ENCODE measurements at regions not wholly inside any gene's neighbourhood (a gene's known extent, or its start where the extent isn't known, plus 50 kb on each side); places are given as distances from the start of the nearest gene placed in this dataset.

- no peak for TF ChIP-seq REST (IDR thresholded peaks at IDR 0.05; ENCODE audit: insufficient read depth in 1 of 2, low read depth in 2 of 2, low read length in 2 of 2)
- TF ChIP-seq SIN3A (IDR thresholded peaks at IDR 0.05; ENCODE audit: borderline replicate concordance, insufficient read depth, low read length) = no peak
- TF ChIP-seq POLR2AphosphoS5 (IDR thresholded peaks at IDR 0.05; ENCODE audit: low read depth, low read length) = no peak
Measured at GRCh38 chr5:147049764-147050163, 171.2 kb upstream of the PPP2R2B start.

GRCh38 chr5:147050172-147050571 is 171.6 kb upstream of the PPP2R2B start:
- TF ChIP-seq REST (IDR thresholded peaks at IDR 0.05; ENCODE audit: insufficient read depth in 1 of 2, low read depth in 2 of 2, low read length in 2 of 2) (no peak), FOXP2 (optimal IDR thresholded peaks at IDR 0.05; ENCODE audit: borderline replicate concordance, extremely low read depth, extremely low read length, insufficient read depth) (no peak), SIN3A (IDR thresholded peaks at IDR 0.05; ENCODE audit: borderline replicate concordance, insufficient read depth, low read length) (no peak), POLR2AphosphoS5 (IDR thresholded peaks at IDR 0.05; ENCODE audit: low read depth, low read length) (no peak), TAF1 (IDR thresholded peaks at IDR 0.05; ENCODE audit: borderline replicate concordance, insufficient read depth, low read length) (no peak)

- peak in 1 of 2 experiments; percentile 56; a peak in 2 of 4 replicates for TF ChIP-seq REST (IDR thresholded peaks at IDR 0.05; ENCODE audit: insufficient read depth in 1 of 2, low read depth in 2 of 2, low read length in 2 of 2)
- TF ChIP-seq SIN3A (IDR thresholded peaks at IDR 0.05; ENCODE audit: borderline replicate concordance, insufficient read depth, low read length) = no peak
Measured at GRCh38 chr5:147051193-147051592, 172.6 kb upstream of the PPP2R2B start.

- TF ChIP-seq POLR2AphosphoS5 (IDR thresholded peaks at IDR 0.05; ENCODE audit: low read depth, low read length) = no peak
- no peak for TF ChIP-seq REST (IDR thresholded peaks at IDR 0.05; ENCODE audit: insufficient read depth in 1 of 2, low read depth in 2 of 2, low read length in 2 of 2)
- TF ChIP-seq TAF1 (IDR thresholded peaks at IDR 0.05; ENCODE audit: borderline replicate concordance, insufficient read depth, low read length) = no peak
- no peak for TF ChIP-seq SIN3A (IDR thresholded peaks at IDR 0.05; ENCODE audit: borderline replicate concordance, insufficient read depth, low read length)
- no peak for TF ChIP-seq FOXP2 (optimal IDR thresholded peaks at IDR 0.05; ENCODE audit: borderline replicate concordance, extremely low read depth, extremely low read length, insufficient read depth)
Measured at GRCh38 chr5:147052519-147052918, 174.0 kb upstream of the PPP2R2B start.

- TF ChIP-seq TAF1 (IDR thresholded peaks at IDR 0.05; ENCODE audit: borderline replicate concordance, insufficient read depth, low read length) = no peak
- TF ChIP-seq SIN3A (IDR thresholded peaks at IDR 0.05; ENCODE audit: borderline replicate concordance, insufficient read depth, low read length) = no peak
- no peak for TF ChIP-seq FOXP2 (optimal IDR thresholded peaks at IDR 0.05; ENCODE audit: borderline replicate concordance, extremely low read depth, extremely low read length, insufficient read depth)
- TF ChIP-seq REST (IDR thresholded peaks at IDR 0.05; ENCODE audit: insufficient read depth in 1 of 2, low read depth in 2 of 2, low read length in 2 of 2) = no peak
- no peak for TF ChIP-seq POLR2AphosphoS5 (IDR thresholded peaks at IDR 0.05; ENCODE audit: low read depth, low read length)
Measured at GRCh38 chr5:147055089-147055826, 176.7 kb upstream of the PPP2R2B start.

Measured in PFSK-1 (cell line).